OCI-LY3 (cell line): ENCODE measurements at regions not wholly inside any gene's neighbourhood (a gene's known extent, or its start where the extent isn't known, plus 50 kb on each side); places are given as distances from the start of the nearest gene placed in this dataset.
A peak's percentile ranks its signal among the peaks of the same experiment; 100 is the strongest.

ENCODE experiments used
- H2AFZ ChIP-seq: fragments of 200-600, 300-600 bp; shearing (Covaris generic); 2 replicates; pipeline ENCODE4 v1.6.0; 2014; ENCODE audit warnings: antibody characterized with exemption, low read depth, low read length
- H3K27ac ChIP-seq: fragments of 200-600, 300-600 bp; sonication (generic); 2 replicates; pipeline ENCODE4 v1.5.1; 2014; ENCODE audit warnings: mild to moderate bottlenecking, low read length, moderate library complexity, mixed read lengths
- H3K27me3 ChIP-seq: fragments of 200-600, 300-600 bp; sonication (generic); 2 replicates; pipeline ENCODE4 v1.6.1; 2014; ENCODE audit warnings: low read depth, low read length, mixed read lengths
- H3K36me3 ChIP-seq: fragments of 200-600, 300-600 bp; sonication (generic); replicated peaks from 2 replicates; pipeline ENCODE3; 2014; ENCODE audit warnings: low read depth, low read length, mixed read lengths
- H3K4me1 ChIP-seq: fragments of 300-600, 200-600 bp; sonication (generic); 2 replicates; pipeline ENCODE4 v1.6.1; 2014; ENCODE audit warnings: low read length, mixed read lengths
- H3K4me2 ChIP-seq: fragments of 200-600, 300-600 bp; sonication (generic); 2 replicates; pipeline ENCODE4 v1.6.1; 2014; ENCODE audit warnings: low read length, mixed read lengths
- H3K4me3 ChIP-seq: fragments of 300-600, 200-600 bp; sonication (generic); 2 replicates; pipeline ENCODE4 v1.5.1; 2014; ENCODE audit warnings: antibody characterized with exemption, mild to moderate bottlenecking, low read length, moderate library complexity
- H3K79me2 ChIP-seq: fragments of 300-600, 200-600 bp; shearing (Covaris generic); 2 replicates; pipeline ENCODE4 v1.6.1; 2014; ENCODE audit warnings: mild to moderate bottlenecking, low read length, mixed read lengths
- H3K9ac ChIP-seq: fragments of 300-600, 200-600 bp; shearing (Covaris generic); 2 replicates; pipeline ENCODE4 v1.6.0; 2014; ENCODE audit warnings: mild to moderate bottlenecking, low read length, moderate library complexity
- H3K9me3 ChIP-seq: fragments of 200-600, 300-600 bp; shearing (Covaris generic); 2 replicates; pipeline ENCODE4 v1.6.1; 2014; ENCODE audit warnings: low read length, mixed read lengths; ENCODE audit not compliant: insufficient read depth
- H4K20me1 ChIP-seq: fragments of 200-600, 300-600 bp; sonication (generic); 2 replicates; pipeline ENCODE4 v1.6.1; 2016; ENCODE audit warnings: low read length, mixed read lengths; ENCODE audit not compliant: insufficient read depth
- EZH2phosphoT487 ChIP-seq: fragments of 200-600 bp; shearing (Covaris generic); IDR thresholded peaks from 2 replicates; pipeline ENCODE4 v1.6.1; 2018; ENCODE audit warnings: antibody characterized with exemption, mixed run types, low read depth
- TF ChIP-seq, protein P1 (sequence below): fragments of 200-600, 300-600 bp; sonication (generic); IDR thresholded peaks from 2 replicates; pipeline ENCODE4 v1.5.1; 2014; ENCODE audit warnings: antibody characterized with exemption, low read length, low read depth

DNA sequence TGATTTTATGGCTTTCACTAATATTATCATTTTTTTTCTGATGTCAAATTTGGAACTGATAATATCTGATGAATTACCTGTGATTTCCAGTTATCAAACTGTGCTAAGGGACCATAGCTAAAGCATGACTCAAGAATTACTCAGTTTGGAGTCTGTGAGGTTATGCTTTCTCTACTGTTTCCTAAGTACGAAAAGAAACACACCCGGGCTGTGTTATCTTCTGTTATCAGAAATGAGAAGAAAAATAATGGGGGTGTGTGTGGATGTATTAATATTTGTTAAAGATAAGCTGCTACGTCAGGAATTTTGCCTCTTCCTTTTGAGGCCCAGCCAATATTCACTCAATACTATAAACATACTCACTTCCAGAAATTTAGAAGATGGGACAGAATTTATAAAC lies 1401.9 kb upstream of the FLRT2 start:
- H4K20me1 ChIP-seq = no peaks in the 10 kb centered on the region
- H3K27me3 ChIP-seq = no peaks in the 10 kb centered on the region
- no peaks in the 10 kb centered on the region for H3K9me3 ChIP-seq
- no peaks in the 10 kb centered on the region for H3K36me3 ChIP-seq
- H3K9ac ChIP-seq = no peak overlapping the region
- TF ChIP-seq, protein P1, sequence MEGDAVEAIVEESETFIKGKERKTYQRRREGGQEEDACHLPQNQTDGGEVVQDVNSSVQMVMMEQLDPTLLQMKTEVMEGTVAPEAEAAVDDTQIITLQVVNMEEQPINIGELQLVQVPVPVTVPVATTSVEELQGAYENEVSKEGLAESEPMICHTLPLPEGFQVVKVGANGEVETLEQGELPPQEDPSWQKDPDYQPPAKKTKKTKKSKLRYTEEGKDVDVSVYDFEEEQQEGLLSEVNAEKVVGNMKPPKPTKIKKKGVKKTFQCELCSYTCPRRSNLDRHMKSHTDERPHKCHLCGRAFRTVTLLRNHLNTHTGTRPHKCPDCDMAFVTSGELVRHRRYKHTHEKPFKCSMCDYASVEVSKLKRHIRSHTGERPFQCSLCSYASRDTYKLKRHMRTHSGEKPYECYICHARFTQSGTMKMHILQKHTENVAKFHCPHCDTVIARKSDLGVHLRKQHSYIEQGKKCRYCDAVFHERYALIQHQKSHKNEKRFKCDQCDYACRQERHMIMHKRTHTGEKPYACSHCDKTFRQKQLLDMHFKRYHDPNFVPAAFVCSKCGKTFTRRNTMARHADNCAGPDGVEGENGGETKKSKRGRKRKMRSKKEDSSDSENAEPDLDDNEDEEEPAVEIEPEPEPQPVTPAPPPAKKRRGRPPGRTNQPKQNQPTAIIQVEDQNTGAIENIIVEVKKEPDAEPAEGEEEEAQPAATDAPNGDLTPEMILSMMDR = no peak
- TF ChIP-seq EZH2phosphoT487 = no peak
- H3K4me3 ChIP-seq = no peak overlapping the region
- no peak overlapping the region for H3K4me2 ChIP-seq
- no peaks in the 10 kb centered on the region for H3K79me2 ChIP-seq
- no peak overlapping the region for H2AFZ ChIP-seq
- peaks cover 10% of the 10 kb centered on the region for H3K4me1 ChIP-seq
- H3K27ac ChIP-seq = no peak overlapping the region

DNA sequence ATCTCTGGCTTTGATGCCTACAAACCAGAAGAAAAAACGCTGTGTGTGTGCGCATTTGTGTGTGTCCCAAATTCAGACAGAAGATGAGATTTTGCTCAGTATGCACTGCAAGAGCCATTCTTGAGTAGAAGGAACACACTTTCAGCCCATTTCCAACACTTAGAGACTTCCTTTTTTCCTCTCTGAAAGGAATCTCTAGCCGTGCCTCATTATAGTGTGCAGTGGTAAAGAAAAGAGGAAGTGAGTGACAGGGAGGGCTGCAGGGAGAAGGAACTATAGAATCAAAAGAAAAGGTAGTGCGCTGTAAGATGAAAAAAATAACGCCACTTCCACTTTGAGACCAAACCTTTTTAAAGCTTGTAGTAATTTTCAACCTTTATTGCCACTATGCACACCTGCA lies 1400.9 kb upstream of the FLRT2 start:
- Histone ChIP-seq H3K27me3 (no peaks in the 10 kb centered on the region), H4K20me1 (no peaks in the 10 kb centered on the region), H3K4me2 (peak overlapping the region; percentile 66), H3K36me3 (no peaks in the 10 kb centered on the region), H3K4me1 (peaks cover 10% of the 10 kb centered on the region), H3K9me3 (no peaks in the 10 kb centered on the region), H3K27ac (no peak overlapping the region), H2AFZ (no peak overlapping the region), H3K79me2 (no peaks in the 10 kb centered on the region), H3K9ac (no peak overlapping the region), H3K4me3 (peak overlapping the region; percentile 33)
- TF ChIP-seq, protein P1 = no peak
- TF ChIP-seq EZH2phosphoT487 = no peak

DNA sequence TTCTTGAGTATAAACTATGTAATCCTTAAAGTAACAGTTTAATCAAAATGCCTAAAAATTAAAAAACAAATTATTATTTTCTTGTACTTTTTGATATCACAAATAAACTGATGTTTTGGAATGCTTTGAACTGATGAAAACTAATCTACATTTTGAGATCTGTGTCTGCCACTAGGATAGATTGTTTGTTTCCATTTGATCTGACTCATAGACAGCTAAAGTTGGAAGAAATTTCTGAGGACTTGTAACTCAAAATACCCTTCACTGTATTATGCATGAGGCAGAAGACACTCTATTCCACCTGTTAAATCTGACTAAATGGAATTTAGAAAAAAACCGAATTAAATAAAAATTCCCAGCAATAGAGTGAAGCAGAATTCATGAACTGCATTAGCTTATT lies 1400.0 kb upstream of the FLRT2 start:
- TF ChIP-seq, protein P1 = no peak
- no peak for TF ChIP-seq EZH2phosphoT487
- Histone ChIP-seq H3K4me3 (no peak overlapping the region), H3K4me1 (peaks cover 10% of the 10 kb centered on the region), H3K9ac (no peak overlapping the region), H4K20me1 (no peaks in the 10 kb centered on the region), H3K27ac (no peak overlapping the region), H3K4me2 (no peak overlapping the region), H3K9me3 (no peaks in the 10 kb centered on the region), H3K27me3 (no peaks in the 10 kb centered on the region), H2AFZ (no peak overlapping the region), H3K79me2 (no peaks in the 10 kb centered on the region), H3K36me3 (no peaks in the 10 kb centered on the region)

DNA sequence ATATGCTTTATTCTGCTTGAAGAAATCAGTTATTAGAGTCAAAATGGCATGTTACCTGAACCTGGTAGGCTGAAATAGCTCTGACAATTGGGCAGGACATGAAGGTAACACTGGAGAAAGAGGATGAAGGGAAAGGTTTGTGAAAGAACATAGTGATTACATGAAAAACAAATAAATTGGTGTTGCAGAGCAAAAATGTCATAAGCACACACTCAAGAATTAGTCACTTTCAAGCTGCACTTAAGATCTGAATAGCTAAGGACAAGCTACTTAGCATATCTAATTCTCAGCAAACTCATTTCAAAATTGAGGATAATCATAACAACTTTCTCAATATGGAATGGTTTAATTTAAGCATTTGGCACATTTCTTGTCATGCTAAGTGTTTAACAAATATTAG lies 1398.0 kb upstream of the FLRT2 start:
- no peak overlapping the region for H3K4me3 ChIP-seq
- no peaks in the 10 kb centered on the region for H3K9me3 ChIP-seq
- TF ChIP-seq, protein P1 = no peak
- TF ChIP-seq EZH2phosphoT487 = no peak
- no peaks in the 10 kb centered on the region for H3K79me2 ChIP-seq
- H2AFZ ChIP-seq = no peak overlapping the region
- H3K27ac ChIP-seq = no peak overlapping the region
- H3K4me1 ChIP-seq = peaks cover 10% of the 10 kb centered on the region
- no peaks in the 10 kb centered on the region for H3K36me3 ChIP-seq
- no peaks in the 10 kb centered on the region for H3K27me3 ChIP-seq
- H4K20me1 ChIP-seq = no peaks in the 10 kb centered on the region
- H3K9ac ChIP-seq = no peak overlapping the region
- H3K4me2 ChIP-seq = no peak overlapping the region
